GM12878 (cell line): ENCODE measurements at regions not wholly inside any gene's neighbourhood (a gene's known extent, or its start where the extent isn't known, plus 50 kb on each side); places are given as distances from the start of the nearest gene placed in this dataset.

Source experiments
- ATAC-seq: fragments of 200-7000 bp; cut with Tn5 transposase; 3 replicates; pipeline ENCODE4 v1.9.1; 2020; ENCODE audit warnings: mild to moderate bottlenecking, moderate library complexity
- BruUV-seq: library from RNA; stranded (reverse); fragments of 400-500 nt; replicated peaks from 2 replicates; lab custom pipeline; 2021; lab: Mats Ljungman, UMichigan
- CTCF ChIA-PET: fragments of 300-600 bp; sonication (Branson Sonifier 250); formaldehyde crosslinking; extraction: SDS; loops from one replicate; lab custom pipeline; 2021; ENCODE audit warnings: inconsistent platforms; lab: Yijun Ruan, JAX
- POLR2A ChIA-PET: fragments of 350-600 bp; formaldehyde crosslinking; extraction: SDS; loops from one replicate; lab custom pipeline; 2021; ENCODE audit warnings: inconsistent platforms; lab: Charles Lee
- RAD21 ChIA-PET: fragments of 300-600 bp; sonication (Branson Sonifier 250); formaldehyde crosslinking; loops from one replicate; lab custom pipeline; 2023; ENCODE audit warnings: antibody characterized with exemption; ENCODE audit not compliant: unreplicated experiment; lab: Charles Lee
- SMC1A ChIA-PET: fragments of 300-600 bp; sonication (Branson Sonifier 250); formaldehyde crosslinking; loops from one replicate; lab custom pipeline; 2023; ENCODE audit not compliant: unreplicated experiment, uncharacterized antibody; lab: Charles Lee
- DNase-seq: peaks from one replicate; pipeline ENCODE4 v3.0.0-alpha.2; 2011; ENCODE audit warnings: low read depth, low spot score
- FAIRE-seq: peaks from 3 replicates; lab custom pipeline; 2011; peaks lifted over from hg19 to GRCh38; lab: Jason Lieb, UNC
- H2AFZ ChIP-seq: 2 replicates; pipeline ENCODE4 v1.6.0; 2011; ENCODE audit warnings: low read depth, low read length, control low read depth; ENCODE audit not compliant: control insufficient read depth
- H3K27ac ChIP-seq: 2 replicates; pipeline ENCODE4 v1.5.1; 2011; ENCODE audit warnings: control low read depth; ENCODE audit not compliant: control insufficient read depth, insufficient read depth
- H3K27me3 ChIP-seq, 2 experiments: replicated peaks in 1 of 2; 2 replicates each; pipeline versions ENCODE4 v1.6.0 to v1.6.1; 2011; ENCODE audit warnings: low read length in 1 of 2; ENCODE audit not compliant: control insufficient read depth in 2 of 2, insufficient read depth in 2 of 2
- H3K36me3 ChIP-seq, 2 experiments: 2 replicates each; pipeline ENCODE4 v1.5.1; 2011; ENCODE audit warnings: low read length in 1 of 2; ENCODE audit not compliant: control insufficient read depth in 2 of 2, insufficient read depth in 2 of 2
- H3K4me1 ChIP-seq: 2 replicates; pipeline ENCODE4 v1.6.1; 2011; ENCODE audit warnings: mild to moderate bottlenecking, low read length, moderate library complexity, mixed read lengths; ENCODE audit not compliant: control insufficient read depth, insufficient read depth
- H3K4me2 ChIP-seq: 2 replicates; pipeline ENCODE4 v1.6.0; 2011; ENCODE audit warnings: control low read depth; ENCODE audit not compliant: control insufficient read depth, insufficient read depth
- H3K4me3 ChIP-seq: fragments of 200-600 bp; sonication (generic); 2 replicates; pipeline ENCODE4 v1.5.1; 2016
- H3K79me2 ChIP-seq: 2 replicates; pipeline ENCODE4 v1.6.0; 2011; ENCODE audit warnings: low read length; ENCODE audit not compliant: control insufficient read depth, insufficient read depth
- H3K9ac ChIP-seq: 2 replicates; pipeline ENCODE4 v1.8.0; 2011; ENCODE audit warnings: low read length, control low read depth, mixed read lengths; ENCODE audit not compliant: control insufficient read depth, insufficient read depth
- H3K9me3 ChIP-seq: replicated peaks from 3 replicates; pipeline ENCODE4 v1.5.1; 2011; ENCODE audit warnings: mild to moderate bottlenecking, low read length; ENCODE audit not compliant: control insufficient read depth, insufficient read depth
- H4K20me1 ChIP-seq: 2 replicates; pipeline ENCODE4 v1.6.0; 2011; ENCODE audit not compliant: control insufficient read depth, insufficient read depth
- BCL3 ChIP-seq: IDR thresholded peaks from 2 replicates; pipeline ENCODE4 v1.6.1; 2011; ENCODE audit warnings: borderline replicate concordance, low read depth, mild to moderate bottlenecking, moderate library complexity, low read length; ENCODE audit not compliant: insufficient read depth, poor library complexity, severe bottlenecking
- CHD1 ChIP-seq: IDR thresholded peaks from 2 replicates; pipeline ENCODE4 v1.6.1; 2012; ENCODE audit warnings: low read depth, low read length, improper control_type of control experiment
- CREB1 ChIP-seq: IDR thresholded peaks from 2 replicates; pipeline ENCODE4 v1.6.1; 2012; ENCODE audit warnings: low read depth, mild to moderate bottlenecking, inconsistent platforms
- E4F1 ChIP-seq: fragments of 450-650 bp; IDR thresholded peaks from 2 replicates; pipeline ENCODE4 v1.6.1; 2018; ENCODE audit warnings: borderline replicate concordance, mild to moderate bottlenecking; ENCODE audit not compliant: partially characterized antibody
- EED ChIP-seq: sonication (generic); IDR thresholded peaks from 2 replicates; pipeline ENCODE4 v1.6.1; 2016; ENCODE audit warnings: antibody characterized with exemption, low read depth
- FOS ChIP-seq: IDR thresholded peaks from 3 replicates; pipeline ENCODE4 v1.6.1; 2011; ENCODE audit warnings: borderline replicate concordance; ENCODE audit not compliant: insufficient read length; ENCODE audit errors: extremely low read depth
- IKZF1 ChIP-seq: fragments of 450-650 bp; conservative IDR thresholded peaks from 2 replicates; pipeline ENCODE4 v1.6.1; 2017; ENCODE audit warnings: antibody characterized with exemption, mild to moderate bottlenecking
- KLF5 ChIP-seq: fragments of 450-650 bp; IDR thresholded peaks from 2 replicates; pipeline ENCODE4 v1.6.1; 2014; ENCODE audit warnings: mild to moderate bottlenecking; ENCODE audit not compliant: partially characterized antibody
- MTA2 ChIP-seq: fragments of 450-650 bp; IDR thresholded peaks from 2 replicates; pipeline ENCODE4 v1.6.1; 2016; ENCODE audit warnings: low read depth, mild to moderate bottlenecking, moderate library complexity
- POLR2A ChIP-seq: IDR thresholded peaks from 2 replicates; pipeline ENCODE4 v1.6.1; 2011; ENCODE audit warnings: low read depth, mild to moderate bottlenecking, low read length
- ZBTB11 ChIP-seq: fragments of 450-650 bp; formaldehyde crosslinking; IDR thresholded peaks from 2 replicates; pipeline ENCODE4 v1.5.0; 2022; ENCODE audit warnings: mild to moderate bottlenecking, missing genetic modification characterization
- ZBTB33 ChIP-seq: fragments of 450-650 bp; IDR thresholded peaks from 2 replicates; pipeline ENCODE4 v1.6.1; 2017; ENCODE audit warnings: mild to moderate bottlenecking
- WGBS: methylation state at CpG from one replicate; pipeline ENCODE4 v1.1.6; 2016; ENCODE audit warnings: low lambda C conversion rate; ENCODE audit not compliant: insufficient replicate concordance, insufficient coverage; ENCODE audit errors: missing lambda C conversion rate; 5-methylcytosine and 5-hydroxymethylcytosine counted together
- in situ Hi-C: fragments of 300-500 bp; cut with MboI; formaldehyde crosslinking; loops from 9 replicates; pipeline ENCODE4 v1.14.3; 2018; ENCODE audit warnings: mixed read lengths
- intact Hi-C: fragments of 100-400 bp; cut with micrococcal nuclease; formaldehyde crosslinking; loops from one replicate; pipeline ENCODE4 v1.14.2; 2022; ENCODE audit not compliant: unreplicated experiment

- Histone ChIP-seq H4K20me1 (no peaks in the 10 kb centered on the region), H3K36me3 (no peaks in the 10 kb centered on the region), H3K4me1 (peaks cover 7% of the 10 kb centered on the region; the same call in 1 of the 2 replicates), H3K27ac (no peak overlapping the region), H3K27me3 (no peaks in the 10 kb centered on the region), H3K9ac (no peak overlapping the region), H3K4me2 (no peak overlapping the region), H3K9me3 (no peaks in the 10 kb centered on the region), H3K4me3 (no peak overlapping the region), H3K79me2 (no peaks in the 10 kb centered on the region), H2AFZ (no peak overlapping the region)
- FAIRE-seq (no peak), DNase-seq (no peak), ATAC-seq (no peak)
- in situ Hi-C loops: no loop called here
- RAD21 ChIA-PET: interaction anchor here (1.8 to 3.9 kb wide), 2 partner anchors 125 to 193 kb away, joined by 3 to 60 read pairs; partner anchors contain the start of gene EDN1
- 47% methylated on average over 8 of the region's 8 CpGs for WGBS
- SMC1A ChIA-PET: interaction anchor here (0.9 to 7.6 kb wide), 10 partner anchors 8 to 190 kb away, joined by 3 to 66 read pairs (median 13); no protein-coding TSS in a partner anchor
- intact Hi-C loops: no loop called here
- BruUV-seq: no TSS peak
- POLR2A ChIA-PET: no interaction called here
- CTCF ChIA-PET: interaction anchor here (1.0 to 4.0 kb wide), 2 partner anchors 19 to 123 kb away, joined by 4 to 34 read pairs; no protein-coding TSS in a partner anchor
- TF ChIP-seq FOS (no peak), CHD1 (no peak), IKZF1 (no peak), E4F1 (no peak), ZBTB11 (CRISPR knock-in tag) (no peak), CREB1 (no peak), POLR2A (no peak), EED (no peak), BCL3 (no peak), KLF5 (no peak), ZBTB33 (no peak), MTA2 (no peak)
Observed at GRCh38 chr6:12485226-12485764, 195.1 kb downstream of the EDN1 start.
